ENCODE measurements at regions not wholly inside any gene's neighbourhood (a gene's known extent, or its start where the extent isn't known, plus 50 kb on each side); places are given as distances from the start of the nearest gene placed in this dataset.

- no peak for DNase-seq (ENCODE audit: extremely low read depth, low read depth)
- TF ChIP-seq, protein P1, sequence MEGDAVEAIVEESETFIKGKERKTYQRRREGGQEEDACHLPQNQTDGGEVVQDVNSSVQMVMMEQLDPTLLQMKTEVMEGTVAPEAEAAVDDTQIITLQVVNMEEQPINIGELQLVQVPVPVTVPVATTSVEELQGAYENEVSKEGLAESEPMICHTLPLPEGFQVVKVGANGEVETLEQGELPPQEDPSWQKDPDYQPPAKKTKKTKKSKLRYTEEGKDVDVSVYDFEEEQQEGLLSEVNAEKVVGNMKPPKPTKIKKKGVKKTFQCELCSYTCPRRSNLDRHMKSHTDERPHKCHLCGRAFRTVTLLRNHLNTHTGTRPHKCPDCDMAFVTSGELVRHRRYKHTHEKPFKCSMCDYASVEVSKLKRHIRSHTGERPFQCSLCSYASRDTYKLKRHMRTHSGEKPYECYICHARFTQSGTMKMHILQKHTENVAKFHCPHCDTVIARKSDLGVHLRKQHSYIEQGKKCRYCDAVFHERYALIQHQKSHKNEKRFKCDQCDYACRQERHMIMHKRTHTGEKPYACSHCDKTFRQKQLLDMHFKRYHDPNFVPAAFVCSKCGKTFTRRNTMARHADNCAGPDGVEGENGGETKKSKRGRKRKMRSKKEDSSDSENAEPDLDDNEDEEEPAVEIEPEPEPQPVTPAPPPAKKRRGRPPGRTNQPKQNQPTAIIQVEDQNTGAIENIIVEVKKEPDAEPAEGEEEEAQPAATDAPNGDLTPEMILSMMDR (IDR thresholded peaks at IDR 0.05; ENCODE audit: low read depth, low read length), result no peak
Observed at GRCh38 chr13:31625115-31625514, 114.2 kb upstream of the RXFP2 start.

GRCh38 chr13:31627097-31627845 lies 112.1 kb upstream of the RXFP2 start:
- TF ChIP-seq, protein P1 (IDR thresholded peaks at IDR 0.05; ENCODE audit: low read depth, low read length), result no peak
- DNase-seq (ENCODE audit: extremely low read depth, low read depth), result no peak

GRCh38 chr13:31629085-31629780 lies 110.1 kb upstream of the RXFP2 start:
- TF ChIP-seq, protein P1 (IDR thresholded peaks at IDR 0.05; ENCODE audit: low read depth, low read length), result no peak

GRCh38 chr13:31631071-31631470 lies 108.3 kb upstream of the RXFP2 start:
- TF ChIP-seq, protein P1 (IDR thresholded peaks at IDR 0.05; ENCODE audit: low read depth, low read length), result no peak
- no peak for DNase-seq (ENCODE audit: extremely low read depth, low read depth)

More at GRCh38 chr13:31629085-31629780, 110.1 kb upstream of the RXFP2 start:
- DNase-seq (ENCODE audit: extremely low read depth, low read depth), result no peak

DNA sequence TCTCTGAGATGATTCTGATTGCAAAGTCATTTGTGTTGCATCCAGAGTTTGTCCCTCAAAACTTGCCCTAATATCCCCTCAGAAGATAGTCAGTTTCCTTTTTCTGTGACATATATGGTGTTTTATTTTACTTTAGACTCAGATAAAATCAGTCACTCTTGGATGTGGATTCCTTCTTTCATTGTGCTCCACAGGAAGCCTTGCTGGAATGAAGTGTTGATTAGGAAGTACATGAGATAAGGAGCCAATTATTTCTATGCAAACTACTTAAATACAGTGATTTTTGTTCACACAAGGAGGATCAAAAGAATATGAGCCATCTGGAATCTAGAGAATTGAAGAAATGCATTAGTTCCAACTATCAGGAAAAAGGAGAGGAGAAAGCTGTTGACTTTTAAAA lies 107.6 kb upstream of the RXFP2 start:
- DNase-seq (ENCODE audit: extremely low read depth, low read depth), result no peak
- TF ChIP-seq, protein P1 (IDR thresholded peaks at IDR 0.05; ENCODE audit: low read depth, low read length), result no peak

GRCh38 chr13:31638577-31638976 lies 100.7 kb upstream of the RXFP2 start:
- DNase-seq (ENCODE audit: extremely low read depth, low read depth), result no peak
- TF ChIP-seq, protein P1 (IDR thresholded peaks at IDR 0.05; ENCODE audit: low read depth, low read length), result no peak

DNA sequence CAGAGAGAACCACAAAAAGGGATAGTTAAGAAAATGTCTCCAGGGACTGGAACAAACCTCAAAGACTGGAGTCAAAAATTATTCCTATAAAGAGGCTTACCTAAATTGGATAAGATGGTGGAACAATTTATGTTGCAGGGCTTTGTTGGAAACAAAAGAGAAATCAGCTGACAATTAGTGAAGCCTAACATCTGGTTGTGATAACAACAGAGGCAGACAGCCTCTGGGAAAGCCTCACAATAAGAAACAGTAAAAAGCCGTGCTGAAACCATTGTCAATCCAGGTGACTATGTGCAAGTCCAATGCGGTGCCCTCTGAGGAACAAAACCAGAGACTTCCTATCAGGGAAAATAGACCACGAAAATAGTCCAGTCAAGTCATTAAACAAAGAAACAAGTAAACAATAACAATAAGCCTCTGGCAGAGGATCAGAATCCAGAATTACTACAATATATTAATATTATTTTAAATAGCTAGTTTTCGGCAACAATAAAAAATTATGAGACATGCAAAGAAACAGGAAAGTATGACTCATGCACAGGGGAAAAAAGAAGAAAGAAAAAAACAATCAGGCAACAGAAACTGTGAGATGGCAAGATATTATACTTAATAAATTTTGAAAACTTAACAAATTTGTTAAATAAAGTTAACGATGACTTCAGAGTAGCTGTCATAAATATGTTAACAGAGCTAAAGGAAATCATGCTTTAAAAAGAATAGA lies 99.7 kb upstream of the RXFP2 start:
- TF ChIP-seq, protein P1 (IDR thresholded peaks at IDR 0.05; ENCODE audit: low read depth, low read length), result no peak
- DNase-seq (ENCODE audit: extremely low read depth, low read depth), result no peak

All from AG09319 (cell line).